ENCODE measurements at regions not wholly inside any gene's neighbourhood (a gene's known extent, or its start where the extent isn't known, plus 50 kb on each side); places are given as distances from the start of the nearest gene placed in this dataset.

DNA sequence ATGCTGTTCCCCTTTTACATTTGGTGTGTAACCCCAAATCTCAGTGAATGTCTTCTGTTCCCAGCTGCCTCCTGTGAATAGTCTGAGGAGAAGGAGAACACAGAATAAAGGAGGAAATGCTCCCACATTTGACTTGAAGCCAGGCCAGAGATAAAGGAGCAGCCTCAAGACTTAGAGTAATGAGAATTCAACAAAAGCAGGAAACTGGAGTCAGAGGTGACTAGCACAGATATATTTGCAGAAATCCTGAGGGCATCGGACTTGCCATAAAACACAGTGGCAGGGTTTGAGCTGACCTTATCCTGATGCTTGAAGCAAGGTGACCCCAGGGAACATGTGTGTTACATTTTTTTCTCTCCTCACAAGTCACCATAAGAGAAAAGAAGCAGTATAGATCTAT lies 291.4 kb upstream of the RND3 start:
- TF ChIP-seq POLR2AphosphoS5 (IDR thresholded peaks at IDR 0.05; ENCODE audit: borderline replicate concordance, low read depth, low read length): no peak
- no peak for TF ChIP-seq EZH2 (IDR thresholded peaks at IDR 0.05)
- no peak for TF ChIP-seq FOXP2 (optimal IDR thresholded peaks at IDR 0.05; ENCODE audit: control extremely low read depth, extremely low read length, insufficient read depth)
